ENCODE measurements at regions not wholly inside any gene's neighbourhood (a gene's known extent, or its start where the extent isn't known, plus 50 kb on each side); places are given as distances from the start of the nearest gene placed in this dataset.

DNA sequence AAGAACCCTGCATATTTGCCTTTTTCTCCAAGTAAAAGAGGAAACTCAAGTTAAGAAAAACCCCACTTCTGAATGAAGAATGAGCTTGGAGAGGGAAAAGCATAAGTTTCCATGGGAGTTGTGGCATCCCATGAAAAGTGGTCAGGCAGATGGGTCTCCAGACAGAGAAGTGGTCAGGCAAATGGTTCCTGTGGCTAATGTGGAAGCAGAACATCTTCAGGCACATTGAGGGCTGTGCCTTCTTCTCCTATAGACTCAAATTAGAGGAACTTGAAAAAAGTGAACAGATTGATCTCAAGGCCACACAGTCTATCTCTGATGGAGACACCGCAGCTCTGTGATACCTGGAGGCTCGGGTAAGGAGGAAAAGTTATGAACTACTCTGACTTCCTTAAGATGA, 55.7 kb upstream of the KIRREL1 start:
- WGBS (ENCODE audit: insufficient coverage), result no CpG with 5 or more reads among the region's 2 CpGs
- no peaks in the 10 kb centered on the region for H3K36me3 ChIP-seq (replicated peaks in 1 of 2; ENCODE audit: control insufficient read depth in 1 of 2, insufficient read depth in 2 of 2, low read length in 2 of 2)
- H3K27ac ChIP-seq (ENCODE audit: low read depth in 1 of 2, low read length in 2 of 2), result no peak overlapping the region
- intact Hi-C loops (cut with micrococcal nuclease), result loop anchor here in 1 of 2 donors (10.0 kb wide), 1 partner anchor 363 kb away; no protein-coding TSS in a partner anchor
- Mint-ChIP-seq H3K9me3 (peaks cover 0 to 4% (median 0%) of the 10 kb centered on the region in 7 donors), H3K4me1 (peaks cover 15% of the 10 kb centered on the region), H3K36me3 (peaks cover 0 to 4% of the 10 kb centered on the region in 2 donors), H3K27ac (no peak overlapping the region), H3K27me3 (ENCODE audit: low read depth in 3 of 3) (peaks cover 13 to 19% (median 18%) of the 10 kb centered on the region in 3 donors), H3K4me3 (no peak overlapping the region)
- H4K20me1 ChIP-seq (ENCODE audit: insufficient read depth, low read length), result no peaks in the 10 kb centered on the region
- H3K4me1 ChIP-seq (ENCODE audit: control insufficient read depth in 1 of 2, insufficient read depth in 2 of 2, low read length in 2 of 2), result peaks cover 13 to 14% of the 10 kb centered on the region in 2 donors
- no peak overlapping the region for H3K4me3 ChIP-seq (replicated peaks in 1 of 3; ENCODE audit: low read depth in 2 of 3, low read length in 3 of 3)
- peak; percentile 38 to 40 (median 39) for DNase-seq
- peaks cover 14 to 19% of the 10 kb centered on the region in 2 donors for H3K27me3 ChIP-seq (ENCODE audit: control insufficient read depth in 2 of 2, insufficient read depth in 2 of 2, low read length in 2 of 2)
- no peak for TF ChIP-seq CTCF (IDR thresholded peaks at IDR 0.05)
- H2AFZ ChIP-seq (ENCODE audit: insufficient read depth, low read depth, low read length, poor library complexity, severe bottlenecking), result no peak overlapping the region
- no peaks in the 10 kb centered on the region for H3K79me2 ChIP-seq (ENCODE audit: insufficient read depth, low read length)
- no peaks in the 10 kb centered on the region for H3K9me3 ChIP-seq (replicated peaks in 1 of 2; ENCODE audit: control insufficient read depth in 1 of 2, insufficient read depth in 1 of 2, low read length in 2 of 2)
- H3K4me2 ChIP-seq (replicated peaks; ENCODE audit: extremely low read depth, low read length, poor library complexity, severe bottlenecking), result no peak overlapping the region
- H3K9ac ChIP-seq (ENCODE audit: insufficient read depth, low read length, poor library complexity, severe bottlenecking), result no peak overlapping the region

- Mint-ChIP-seq H3K4me3 (no peak overlapping the region), H3K27ac (no peak overlapping the region), H3K4me1 (peaks cover 44% of the 10 kb centered on the region), H3K9me3 (peaks cover 0 to 6% (median 4%) of the 10 kb centered on the region in 7 donors), H3K36me3 (peaks cover 0 to 4% of the 10 kb centered on the region in 2 donors), H3K27me3 (ENCODE audit: low read depth in 3 of 3) (peaks cover 10 to 17% (median 15%) of the 10 kb centered on the region in 3 donors)
- Histone ChIP-seq H3K36me3 (replicated peaks in 1 of 2; ENCODE audit: control insufficient read depth in 1 of 2, insufficient read depth in 2 of 2, low read length in 2 of 2) (no peaks in the 10 kb centered on the region), H2AFZ (ENCODE audit: insufficient read depth, low read depth, low read length, poor library complexity, severe bottlenecking) (no peak overlapping the region), H3K79me2 (ENCODE audit: insufficient read depth, low read length) (no peaks in the 10 kb centered on the region), H3K9me3 (replicated peaks in 1 of 2; ENCODE audit: control insufficient read depth in 1 of 2, insufficient read depth in 1 of 2, low read length in 2 of 2) (no peaks in the 10 kb centered on the region), H3K4me1 (ENCODE audit: control insufficient read depth in 1 of 2, insufficient read depth in 2 of 2, low read length in 2 of 2) (peaks cover 37 to 46% of the 10 kb centered on the region in 2 donors), H3K27me3 (ENCODE audit: control insufficient read depth in 2 of 2, insufficient read depth in 2 of 2, low read length in 2 of 2) (peaks cover 14 to 15% of the 10 kb centered on the region in 2 donors), H3K4me2 (replicated peaks; ENCODE audit: extremely low read depth, low read length, poor library complexity, severe bottlenecking) (no peak overlapping the region), H4K20me1 (ENCODE audit: insufficient read depth, low read length) (no peaks in the 10 kb centered on the region), H3K27ac (ENCODE audit: low read depth in 1 of 2, low read length in 2 of 2) (no peak overlapping the region), H3K9ac (ENCODE audit: insufficient read depth, low read length, poor library complexity, severe bottlenecking) (no peak overlapping the region), H3K4me3 (replicated peaks in 1 of 3; ENCODE audit: low read depth in 2 of 3, low read length in 3 of 3) (no peak overlapping the region)
- DNase-seq, result no peak
- TF ChIP-seq CTCF (IDR thresholded peaks at IDR 0.05), result no peak
- 100% methylated on average over 2 of the region's 5 CpGs for WGBS (ENCODE audit: insufficient coverage)
- intact Hi-C loops (cut with micrococcal nuclease), result loop anchor here in 1 of 2 donors (10.0 kb wide), 1 partner anchor 57 kb away; no protein-coding TSS in a partner anchor
Observed at GRCh38 chr1:157941939-157942338, 51.5 kb upstream of the KIRREL1 start.
